H1 (cell line): ENCODE measurements at regions not wholly inside any gene's neighbourhood (a gene's known extent, or its start where the extent isn't known, plus 50 kb on each side); places are given as distances from the start of the nearest gene placed in this dataset.

ENCODE experiments used
- CHD2 ChIP-seq: IDR thresholded peaks from 2 replicates; pipeline ENCODE4 v1.6.1; 2012; ENCODE audit warnings: low read length, improper control_type of control experiment
- CREB1 ChIP-seq: IDR thresholded peaks from 2 replicates; pipeline ENCODE4 v1.6.1; 2012; ENCODE audit warnings: inconsistent platforms
- CTCF ChIP-seq, 3 experiments: IDR thresholded peaks; 1 replicate in 2 of 3; 2 replicates in 1 of 3; pipeline versions ENCODE4 v1.5.1 to v1.6.1; 2011; ENCODE audit warnings: low read length in 3 of 3, mild to moderate bottlenecking in 3 of 3, inconsistent platforms in 2 of 3, low read depth in 1 of 3, moderate library complexity in 1 of 3; ENCODE audit not compliant: insufficient read depth in 1 of 3; ENCODE audit errors: control extremely low read depth in 1 of 3
- EZH2 ChIP-seq: fragments of 200-600 bp; sonication (generic); IDR thresholded peaks from 2 replicates; pipeline ENCODE4 v1.7.1; 2012; ENCODE audit warnings: low read depth, mild to moderate bottlenecking, moderate library complexity, low read length, inconsistent platforms; ENCODE audit not compliant: severe bottlenecking
- JUND ChIP-seq: IDR thresholded peaks from 2 replicates; pipeline ENCODE4 v1.6.1; 2011; ENCODE audit warnings: mild to moderate bottlenecking, improper control_type of control experiment, low read length
- NRF1 ChIP-seq: IDR thresholded peaks from 2 replicates; pipeline ENCODE4 v1.6.1; 2011; ENCODE audit warnings: mild to moderate bottlenecking, low read depth, low read length, improper control_type of control experiment
- POLR2A ChIP-seq, 2 experiments: IDR thresholded peaks; 1 replicate in 1 of 2; 2 replicates in 1 of 2; pipeline ENCODE4 v1.6.1; 2011; ENCODE audit warnings: low read depth in 2 of 2, low read length in 2 of 2, mild to moderate bottlenecking in 2 of 2; ENCODE audit errors: control extremely low read depth in 1 of 2
- RXRA ChIP-seq: IDR thresholded peaks from 2 replicates; pipeline ENCODE4 v1.6.1; 2011; ENCODE audit warnings: low read depth, mild to moderate bottlenecking, low read length, moderate library complexity; ENCODE audit not compliant: insufficient read depth
- YY1 ChIP-seq: IDR thresholded peaks from 2 replicates; pipeline ENCODE4 v1.6.1; 2011; ENCODE audit warnings: low read depth, mild to moderate bottlenecking, low read length

- no peak for TF ChIP-seq CTCF (IDR thresholded peaks at IDR 0.05; ENCODE audit: control extremely low read depth in 1 of 3, insufficient read depth in 1 of 3, low read depth in 1 of 3, low read length in 3 of 3)
- no peak for TF ChIP-seq JUND
- no peak for TF ChIP-seq EZH2
- TF ChIP-seq YY1 = no peak
- no peak for TF ChIP-seq CREB1
- no peak for TF ChIP-seq POLR2A (IDR thresholded peaks at IDR 0.05; ENCODE audit: control extremely low read depth in 1 of 2, low read depth in 2 of 2, low read length in 2 of 2)
- no peak for TF ChIP-seq CHD2
- TF ChIP-seq NRF1 = no peak
- TF ChIP-seq RXRA = no peak
Observed at GRCh38 chr3:146685050-146685814, 80.1 kb upstream of the PLSCR5 start.
